ENCODE measurements at regions not wholly inside any gene's neighbourhood (a gene's known extent, or its start where the extent isn't known, plus 50 kb on each side); places are given as distances from the start of the nearest gene placed in this dataset.

DNA sequence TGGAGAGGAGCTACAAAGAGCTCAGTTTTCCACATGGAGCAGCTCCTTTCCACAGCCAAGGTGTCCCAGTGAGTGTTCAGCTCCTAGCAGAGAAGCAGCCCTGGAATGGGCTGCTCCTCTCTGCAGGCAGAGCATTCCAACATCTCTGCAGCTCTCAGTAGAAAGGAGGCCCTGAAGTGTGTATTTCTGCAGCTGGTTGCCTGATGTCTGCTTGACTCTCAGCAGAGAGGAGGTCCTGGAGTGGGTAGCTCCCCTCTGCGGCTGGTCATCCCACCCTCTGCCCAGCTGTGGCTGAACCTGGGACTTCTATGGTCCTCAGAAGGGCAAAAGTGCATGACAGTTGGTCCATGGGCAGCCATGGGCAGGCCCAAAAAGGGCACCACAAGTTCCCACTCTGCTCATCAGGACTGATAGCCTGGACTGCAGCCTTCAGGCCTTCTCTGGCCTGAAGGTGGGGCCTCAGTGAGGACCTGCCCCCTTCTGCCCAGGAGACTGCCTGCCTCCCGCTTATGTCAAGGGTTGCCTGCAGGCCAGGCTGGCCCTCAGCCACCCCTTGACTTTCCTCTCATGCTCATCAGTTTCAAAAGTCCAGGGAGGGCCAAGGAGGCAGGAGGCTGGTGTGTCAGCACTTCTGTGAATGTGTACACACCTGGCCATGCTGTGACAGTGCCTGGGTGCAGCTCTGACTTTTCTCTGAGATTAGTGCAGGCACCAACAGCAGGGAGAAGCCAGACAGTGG is 605.9 kb upstream of the FAM174A start:
- no peak for ATAC-seq
- H3K4me1 ChIP-seq (ENCODE audit: control insufficient read depth in 1 of 2, insufficient read depth in 2 of 2, low read length in 2 of 2): no peaks in the 10 kb centered on the region
- CTCF ChIA-PET: no interaction called here
- H3K79me2 ChIP-seq (ENCODE audit: insufficient read depth, low read length): no peaks in the 10 kb centered on the region
- TF ChIP-seq EZH2phosphoT487 (IDR thresholded peaks at IDR 0.05; ENCODE audit: borderline replicate concordance) (no peak), JUND (IDR thresholded peaks at IDR 0.05) (no peak), SP1 (IDR thresholded peaks at IDR 0.05; ENCODE audit: low read depth) (no peak), FOSL1 (IDR thresholded peaks at IDR 0.05; ENCODE audit: low read depth) (no peak), SIN3A (IDR thresholded peaks at IDR 0.05; ENCODE audit: low read depth) (no peak), CBX3 (IDR thresholded peaks at IDR 0.05; ENCODE audit: low read depth) (no peak)
- TF ChIP-seq, protein P1, sequence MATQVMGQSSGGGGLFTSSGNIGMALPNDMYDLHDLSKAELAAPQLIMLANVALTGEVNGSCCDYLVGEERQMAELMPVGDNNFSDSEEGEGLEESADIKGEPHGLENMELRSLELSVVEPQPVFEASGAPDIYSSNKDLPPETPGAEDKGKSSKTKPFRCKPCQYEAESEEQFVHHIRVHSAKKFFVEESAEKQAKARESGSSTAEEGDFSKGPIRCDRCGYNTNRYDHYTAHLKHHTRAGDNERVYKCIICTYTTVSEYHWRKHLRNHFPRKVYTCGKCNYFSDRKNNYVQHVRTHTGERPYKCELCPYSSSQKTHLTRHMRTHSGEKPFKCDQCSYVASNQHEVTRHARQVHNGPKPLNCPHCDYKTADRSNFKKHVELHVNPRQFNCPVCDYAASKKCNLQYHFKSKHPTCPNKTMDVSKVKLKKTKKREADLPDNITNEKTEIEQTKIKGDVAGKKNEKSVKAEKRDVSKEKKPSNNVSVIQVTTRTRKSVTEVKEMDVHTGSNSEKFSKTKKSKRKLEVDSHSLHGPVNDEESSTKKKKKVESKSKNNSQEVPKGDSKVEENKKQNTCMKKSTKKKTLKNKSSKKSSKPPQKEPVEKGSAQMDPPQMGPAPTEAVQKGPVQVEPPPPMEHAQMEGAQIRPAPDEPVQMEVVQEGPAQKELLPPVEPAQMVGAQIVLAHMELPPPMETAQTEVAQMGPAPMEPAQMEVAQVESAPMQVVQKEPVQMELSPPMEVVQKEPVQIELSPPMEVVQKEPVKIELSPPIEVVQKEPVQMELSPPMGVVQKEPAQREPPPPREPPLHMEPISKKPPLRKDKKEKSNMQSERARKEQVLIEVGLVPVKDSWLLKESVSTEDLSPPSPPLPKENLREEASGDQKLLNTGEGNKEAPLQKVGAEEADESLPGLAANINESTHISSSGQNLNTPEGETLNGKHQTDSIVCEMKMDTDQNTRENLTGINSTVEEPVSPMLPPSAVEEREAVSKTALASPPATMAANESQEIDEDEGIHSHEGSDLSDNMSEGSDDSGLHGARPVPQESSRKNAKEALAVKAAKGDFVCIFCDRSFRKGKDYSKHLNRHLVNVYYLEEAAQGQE (IDR thresholded peaks at IDR 0.05; ENCODE audit: low read depth): no peak
- TF ChIP-seq, protein P2, sequence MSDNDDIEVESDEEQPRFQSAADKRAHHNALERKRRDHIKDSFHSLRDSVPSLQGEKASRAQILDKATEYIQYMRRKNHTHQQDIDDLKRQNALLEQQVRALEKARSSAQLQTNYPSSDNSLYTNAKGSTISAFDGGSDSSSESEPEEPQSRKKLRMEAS (IDR thresholded peaks at IDR 0.05): no peak
- RAD21 ChIA-PET (ENCODE audit: low non-redundant PET in 1 of 2, low total read pairs in 2 of 2, uncharacterized antibody in 2 of 2, unreplicated experiment in 2 of 2): no interaction called here
- POLR2A ChIA-PET: no interaction called here
- intact Hi-C loops (cut with micrococcal nuclease): no loop called here
- H3K9ac ChIP-seq (ENCODE audit: low read length): no peak overlapping the region
- peaks cover 4% of the 10 kb centered on the region in 2 experiments; a peak in 2 of 4 replicates for H3K9me3 ChIP-seq (ENCODE audit: control insufficient read depth in 1 of 2, insufficient read depth in 1 of 2, low read depth in 1 of 2, low read length in 2 of 2)
- H3K27ac ChIP-seq (ENCODE audit: low read depth, low read length): no peak overlapping the region
- H2AFZ ChIP-seq (ENCODE audit: low read depth, low read length, poor library complexity, severe bottlenecking): no peak overlapping the region
- H4K20me1 ChIP-seq (ENCODE audit: insufficient read depth): no peaks in the 10 kb centered on the region
- no peak overlapping the region for H3K4me3 ChIP-seq (replicated peaks in 1 of 2; ENCODE audit: low read depth in 1 of 2, low read length in 2 of 2)
- H3K4me2 ChIP-seq (ENCODE audit: low read length): no peak overlapping the region
- no peaks in the 10 kb centered on the region for H3K27me3 ChIP-seq (ENCODE audit: insufficient read depth, low read length)
- DNase-seq (ENCODE audit: low read depth, low spot score): no peak
- BruUV-seq (replicated peaks): no TSS peak
- H3K9me2 ChIP-seq (ENCODE audit: insufficient read depth): no peaks in the 10 kb centered on the region
- no peaks in the 10 kb centered on the region for H3K36me3 ChIP-seq (ENCODE audit: control insufficient read depth in 1 of 2, insufficient read depth in 2 of 2, low read length in 2 of 2)
